ENCODE measurements at regions not wholly inside any gene's neighbourhood (a gene's known extent, or its start where the extent isn't known, plus 50 kb on each side); places are given as distances from the start of the nearest gene placed in this dataset.

DNA sequence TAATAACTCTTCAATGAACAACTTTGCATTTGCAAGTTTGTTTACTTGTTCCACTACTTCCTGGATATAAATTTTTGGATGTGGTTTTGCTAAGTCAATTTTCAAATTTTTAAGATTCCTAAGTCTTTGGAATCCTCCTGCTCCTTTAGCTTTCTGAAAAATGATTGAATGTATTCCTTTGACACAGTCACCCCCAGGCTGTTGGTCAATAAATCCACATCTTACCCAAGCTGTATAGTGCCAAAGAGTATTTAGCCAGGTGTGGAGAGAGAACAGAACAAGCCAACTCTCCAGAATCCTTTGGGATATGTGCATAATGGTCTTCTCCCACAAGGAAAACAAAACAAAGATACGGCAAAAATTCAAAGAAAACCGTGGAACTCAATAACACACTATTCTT is 56.9 kb upstream of the INTU start:
- H3K4me1 Mint-ChIP-seq (ENCODE audit: low read depth, unreplicated experiment), result no peaks in the 10 kb centered on the region
- no peak for FAIRE-seq
- Histone ChIP-seq H3K9ac (ENCODE audit: low read length) (no peak overlapping the region), H3K27ac (ENCODE audit: low read depth, low read length) (no peak overlapping the region), H4K20me1 (ENCODE audit: insufficient read depth, low read length) (no peaks in the 10 kb centered on the region), H3K36me3 (ENCODE audit: insufficient read depth, low read length) (no peaks in the 10 kb centered on the region), H3K79me2 (ENCODE audit: insufficient read depth, low read length) (no peaks in the 10 kb centered on the region), H3K4me2 (ENCODE audit: low read length) (no peak overlapping the region), H3K27me3 (ENCODE audit: insufficient read depth, low read length) (no peaks in the 10 kb centered on the region), H3K9me3 (ENCODE audit: insufficient read depth, low read depth, low read length) (no peaks in the 10 kb centered on the region), H2AFZ (ENCODE audit: low read depth, low read length) (no peak overlapping the region), H3K4me1 (ENCODE audit: insufficient read depth, low read length) (no peaks in the 10 kb centered on the region), H3K4me3 (ENCODE audit: insufficient read depth, low read depth, low read length) (no peak overlapping the region)
- no peak for DNase-seq (ENCODE audit: low read depth)
- H3K27ac Mint-ChIP-seq (ENCODE audit: unreplicated experiment), result no peak overlapping the region
- TF ChIP-seq, protein P1, sequence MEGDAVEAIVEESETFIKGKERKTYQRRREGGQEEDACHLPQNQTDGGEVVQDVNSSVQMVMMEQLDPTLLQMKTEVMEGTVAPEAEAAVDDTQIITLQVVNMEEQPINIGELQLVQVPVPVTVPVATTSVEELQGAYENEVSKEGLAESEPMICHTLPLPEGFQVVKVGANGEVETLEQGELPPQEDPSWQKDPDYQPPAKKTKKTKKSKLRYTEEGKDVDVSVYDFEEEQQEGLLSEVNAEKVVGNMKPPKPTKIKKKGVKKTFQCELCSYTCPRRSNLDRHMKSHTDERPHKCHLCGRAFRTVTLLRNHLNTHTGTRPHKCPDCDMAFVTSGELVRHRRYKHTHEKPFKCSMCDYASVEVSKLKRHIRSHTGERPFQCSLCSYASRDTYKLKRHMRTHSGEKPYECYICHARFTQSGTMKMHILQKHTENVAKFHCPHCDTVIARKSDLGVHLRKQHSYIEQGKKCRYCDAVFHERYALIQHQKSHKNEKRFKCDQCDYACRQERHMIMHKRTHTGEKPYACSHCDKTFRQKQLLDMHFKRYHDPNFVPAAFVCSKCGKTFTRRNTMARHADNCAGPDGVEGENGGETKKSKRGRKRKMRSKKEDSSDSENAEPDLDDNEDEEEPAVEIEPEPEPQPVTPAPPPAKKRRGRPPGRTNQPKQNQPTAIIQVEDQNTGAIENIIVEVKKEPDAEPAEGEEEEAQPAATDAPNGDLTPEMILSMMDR (IDR thresholded peaks at IDR 0.05; ENCODE audit: insufficient read depth, low read depth, low read length), result no peak
- TF ChIP-seq EZH2 (IDR thresholded peaks at IDR 0.05; ENCODE audit: insufficient read depth, low read length), result no peak
- H3K4me3 Mint-ChIP-seq (ENCODE audit: unreplicated experiment), result no peak overlapping the region
- H3K27me3 Mint-ChIP-seq (ENCODE audit: low read depth, unreplicated experiment), result no peaks in the 10 kb centered on the region
- no peaks in the 10 kb centered on the region for H3K36me3 Mint-ChIP-seq (ENCODE audit: low read depth, unreplicated experiment)
- H3K9me3 Mint-ChIP-seq (ENCODE audit: unreplicated experiment), result no peaks in the 10 kb centered on the region

DNA sequence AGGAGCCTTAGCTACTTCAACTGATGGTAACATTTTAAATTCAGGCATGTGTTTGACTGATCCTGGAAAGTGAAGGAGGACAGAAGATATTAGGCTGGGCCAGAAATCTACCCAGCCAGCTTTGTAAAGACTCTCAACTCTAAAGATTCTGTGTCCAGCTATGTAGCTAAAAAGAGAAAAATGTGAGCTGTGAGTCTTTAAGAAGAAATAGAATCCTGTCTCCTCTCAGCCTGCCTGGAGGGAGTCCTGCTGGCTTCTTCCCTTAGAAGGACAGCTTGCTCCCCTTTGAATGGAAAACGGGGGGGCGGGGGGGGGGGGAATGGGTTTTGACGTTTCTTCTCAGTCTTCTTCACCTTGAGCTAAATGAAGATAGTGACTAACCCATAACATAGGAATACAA is 54.3 kb upstream of the INTU start:
- Histone ChIP-seq H3K27me3 (ENCODE audit: insufficient read depth, low read length) (no peaks in the 10 kb centered on the region), H3K9ac (ENCODE audit: low read length) (no peak overlapping the region), H3K27ac (ENCODE audit: low read depth, low read length) (no peak overlapping the region), H3K79me2 (ENCODE audit: insufficient read depth, low read length) (no peaks in the 10 kb centered on the region), H3K9me3 (ENCODE audit: insufficient read depth, low read depth, low read length) (no peaks in the 10 kb centered on the region), H3K36me3 (ENCODE audit: insufficient read depth, low read length) (no peaks in the 10 kb centered on the region), H3K4me2 (ENCODE audit: low read length) (no peak overlapping the region), H4K20me1 (ENCODE audit: insufficient read depth, low read length) (no peaks in the 10 kb centered on the region), H3K4me3 (ENCODE audit: insufficient read depth, low read depth, low read length) (no peak overlapping the region), H2AFZ (ENCODE audit: low read depth, low read length) (no peak overlapping the region), H3K4me1 (ENCODE audit: insufficient read depth, low read length) (no peaks in the 10 kb centered on the region)
- H3K36me3 Mint-ChIP-seq (ENCODE audit: low read depth, unreplicated experiment), result no peaks in the 10 kb centered on the region
- H3K27me3 Mint-ChIP-seq (ENCODE audit: low read depth, unreplicated experiment), result no peaks in the 10 kb centered on the region
- H3K4me1 Mint-ChIP-seq (ENCODE audit: low read depth, unreplicated experiment), result no peaks in the 10 kb centered on the region
- FAIRE-seq (no peak), DNase-seq (ENCODE audit: low read depth) (no peak)
- TF ChIP-seq EZH2 (IDR thresholded peaks at IDR 0.05; ENCODE audit: insufficient read depth, low read length), result no peak
- TF ChIP-seq, protein P1 (IDR thresholded peaks at IDR 0.05; ENCODE audit: insufficient read depth, low read depth, low read length), result no peak
- H3K4me3 Mint-ChIP-seq (ENCODE audit: unreplicated experiment), result no peak overlapping the region
- no peaks in the 10 kb centered on the region for H3K9me3 Mint-ChIP-seq (ENCODE audit: unreplicated experiment)
- H3K27ac Mint-ChIP-seq (ENCODE audit: unreplicated experiment), result no peak overlapping the region

DNA sequence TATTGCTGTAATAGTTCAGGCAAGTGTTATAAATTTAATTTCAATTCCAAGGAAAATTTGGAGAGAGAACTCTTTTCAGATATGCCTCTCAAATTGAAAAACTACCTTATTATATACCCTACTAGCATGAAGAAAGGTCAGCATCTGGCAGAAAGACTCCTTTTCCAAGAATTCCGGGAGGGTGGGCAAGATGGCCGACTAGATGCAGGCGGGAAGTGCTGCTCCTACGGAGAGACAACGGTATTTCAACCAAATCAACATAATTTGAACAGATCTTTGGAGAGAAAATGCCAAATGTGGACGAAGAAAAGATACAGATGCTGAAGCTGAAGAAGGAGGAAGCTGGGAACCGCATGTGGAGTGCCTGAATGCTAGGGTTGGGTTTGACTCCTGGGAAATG is 53.8 kb upstream of the INTU start:
- Mint-ChIP-seq H3K9me3 (ENCODE audit: unreplicated experiment) (no peaks in the 10 kb centered on the region), H3K27me3 (ENCODE audit: low read depth, unreplicated experiment) (no peaks in the 10 kb centered on the region), H3K4me1 (ENCODE audit: low read depth, unreplicated experiment) (no peaks in the 10 kb centered on the region), H3K36me3 (ENCODE audit: low read depth, unreplicated experiment) (no peaks in the 10 kb centered on the region), H3K4me3 (ENCODE audit: unreplicated experiment) (no peak overlapping the region), H3K27ac (ENCODE audit: unreplicated experiment) (no peak overlapping the region)
- Histone ChIP-seq H2AFZ (ENCODE audit: low read depth, low read length) (no peak overlapping the region), H4K20me1 (ENCODE audit: insufficient read depth, low read length) (no peaks in the 10 kb centered on the region), H3K9ac (ENCODE audit: low read length) (no peak overlapping the region), H3K27me3 (ENCODE audit: insufficient read depth, low read length) (no peaks in the 10 kb centered on the region), H3K4me1 (ENCODE audit: insufficient read depth, low read length) (no peaks in the 10 kb centered on the region), H3K4me2 (ENCODE audit: low read length) (no peak overlapping the region), H3K79me2 (ENCODE audit: insufficient read depth, low read length) (no peaks in the 10 kb centered on the region), H3K27ac (ENCODE audit: low read depth, low read length) (no peak overlapping the region), H3K4me3 (ENCODE audit: insufficient read depth, low read depth, low read length) (no peak overlapping the region), H3K9me3 (ENCODE audit: insufficient read depth, low read depth, low read length) (no peaks in the 10 kb centered on the region), H3K36me3 (ENCODE audit: insufficient read depth, low read length) (no peaks in the 10 kb centered on the region)
- FAIRE-seq (no peak), DNase-seq (ENCODE audit: low read depth) (no peak)
- TF ChIP-seq, protein P1 (IDR thresholded peaks at IDR 0.05; ENCODE audit: insufficient read depth, low read depth, low read length), result no peak
- TF ChIP-seq EZH2 (IDR thresholded peaks at IDR 0.05; ENCODE audit: insufficient read depth, low read length), result no peak
